Inferior parietal cortex (tissue), 1 donor: ENCODE measurements at regions not wholly inside any gene's neighbourhood (a gene's known extent, or its start where the extent isn't known, plus 50 kb on each side); places are given as distances from the start of the nearest gene placed in this dataset.

Experiments used
- DNase-seq: peaks from one replicate; pipeline ENCODE4 v3.0.0-alpha.2; 2016; ENCODE audit errors: extremely low spot score

- no peak for DNase-seq
Observed at GRCh38 chr4:10335050-10335449, 122.2 kb downstream of the ZNF518B start.

- DNase-seq = no peak
Observed at GRCh38 chr4:10334506-10335028, 122.7 kb downstream of the ZNF518B start.

- no peak for DNase-seq
Observed at GRCh38 chr4:10333942-10334341, 123.3 kb downstream of the ZNF518B start.

GRCh38 chr4:10326075-10326474, 131.2 kb downstream of the ZNF518B start:
- no peak for DNase-seq

- no peak for DNase-seq
Observed at GRCh38 chr4:10321931-10322330, 135.3 kb downstream of the ZNF518B start.

- DNase-seq = no peak
Observed at GRCh38 chr4:10320130-10320529, 137.1 kb downstream of the ZNF518B start.

GRCh38 chr4:10317345-10317744, 139.9 kb downstream of the ZNF518B start:
- DNase-seq = no peak

- DNase-seq = no peak
Observed at GRCh38 chr4:10316851-10317250, 140.4 kb downstream of the ZNF518B start.

- DNase-seq = no peak
Observed at GRCh38 chr4:10315638-10316037, 141.6 kb downstream of the ZNF518B start.

- no peak for DNase-seq
Observed at GRCh38 chr4:10312568-10312967, 144.7 kb downstream of the ZNF518B start.

GRCh38 chr4:10311939-10312338, 145.3 kb downstream of the ZNF518B start:
- DNase-seq = no peak

- no peak for DNase-seq
Observed at GRCh38 chr4:10305816-10306215, 151.4 kb downstream of the ZNF518B start.

GRCh38 chr4:10303291-10303690, 153.9 kb downstream of the ZNF518B start:
- DNase-seq = no peak

- no peak for DNase-seq
Observed at GRCh38 chr4:10302096-10302495, 155.1 kb downstream of the ZNF518B start.

- no peak for DNase-seq
Observed at GRCh38 chr4:10299601-10300000, 157.6 kb downstream of the ZNF518B start.

GRCh38 chr4:10298681-10299080, 158.5 kb downstream of the ZNF518B start:
- DNase-seq = no peak

GRCh38 chr4:10296730-10297129, 160.5 kb downstream of the ZNF518B start:
- DNase-seq = peak; percentile 81

- DNase-seq = no peak
Observed at GRCh38 chr4:10295301-10295700, 161.9 kb downstream of the ZNF518B start.

GRCh38 chr4:10289538-10289906, 167.7 kb downstream of the ZNF518B start:
- no peak for DNase-seq

- DNase-seq = no peak
Observed at GRCh38 chr4:10288830-10289537, 168.2 kb downstream of the ZNF518B start.

- DNase-seq = no peak
Observed at GRCh38 chr4:10285028-10285427, 168.4 kb upstream of the WDR1 start.

GRCh38 chr4:10283761-10284160, 167.2 kb upstream of the WDR1 start:
- DNase-seq = no peak

- peak; percentile 58 for DNase-seq
Observed at GRCh38 chr4:10281996-10282395, 165.4 kb upstream of the WDR1 start.

- no peak for DNase-seq
Observed at GRCh38 chr4:10279261-10279660, 162.7 kb upstream of the WDR1 start.
